GM18870 (cell line): ENCODE measurements at regions not wholly inside any gene's neighbourhood (a gene's known extent, or its start where the extent isn't known, plus 50 kb on each side); places are given as distances from the start of the nearest gene placed in this dataset.

Source experiments
- ATAC-seq: cut with Tn5 transposase; IDR thresholded peaks from one replicate; pipeline ENCODE4 v1.9.1; 2021; ENCODE audit warnings: moderate library complexity; ENCODE audit not compliant: unreplicated experiment

- no peak for ATAC-seq
Observed at GRCh38 chr20:21901470-21902275, 196.2 kb downstream of the PAX1 start.

- ATAC-seq = no peak
Observed at GRCh38 chr20:21900431-21900830, 195.0 kb downstream of the PAX1 start.

- no peak for ATAC-seq
Observed at GRCh38 chr20:21874921-21875320, 169.5 kb downstream of the PAX1 start.

DNA sequence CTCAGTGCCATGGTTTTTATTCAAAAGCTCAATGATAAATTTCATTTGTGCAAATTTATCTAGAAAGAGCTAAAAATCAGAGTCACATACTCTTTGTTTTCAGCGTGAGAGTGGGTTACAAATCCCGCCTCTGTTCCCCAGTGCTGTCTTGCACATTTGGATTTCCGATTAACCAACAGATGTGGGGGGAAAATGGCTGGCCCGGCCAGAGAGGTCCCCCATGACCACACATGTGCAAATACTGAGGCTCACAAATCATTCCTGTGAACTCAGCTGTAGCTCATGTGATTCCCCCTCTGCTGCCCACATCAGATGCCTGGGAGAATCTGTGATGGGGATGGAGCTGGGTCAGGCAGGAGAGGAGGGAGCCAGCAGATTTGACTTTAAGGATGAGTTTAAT is 168.7 kb downstream of the PAX1 start:
- ATAC-seq = no peak

DNA sequence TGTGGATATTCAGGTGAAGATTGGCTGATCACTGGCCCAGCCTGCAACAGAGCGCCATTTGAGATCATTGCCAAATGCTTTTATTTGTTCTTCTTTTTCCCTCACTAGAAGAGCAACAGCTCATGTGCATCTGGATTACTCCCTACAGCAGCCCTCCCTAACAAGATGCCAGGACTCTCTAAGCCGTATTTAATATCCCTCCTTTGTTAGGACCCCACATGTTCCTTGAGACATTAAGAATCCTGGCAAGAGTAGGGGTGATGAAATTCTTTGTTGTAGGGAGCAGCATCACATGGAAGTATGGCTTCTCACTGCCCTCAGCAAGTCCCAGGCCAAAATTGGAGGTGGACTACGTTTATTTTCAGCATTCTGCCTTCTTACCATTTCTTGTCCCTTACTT is 167.8 kb downstream of the PAX1 start:
- no peak for ATAC-seq

GRCh38 chr20:21867811-21868210 is 162.3 kb downstream of the PAX1 start:
- ATAC-seq = no peak

- ATAC-seq = no peak
Observed at GRCh38 chr20:21867353-21867752, 161.9 kb downstream of the PAX1 start.

GRCh38 chr20:21862956-21863355 is 157.5 kb downstream of the PAX1 start:
- ATAC-seq = no peak

DNA sequence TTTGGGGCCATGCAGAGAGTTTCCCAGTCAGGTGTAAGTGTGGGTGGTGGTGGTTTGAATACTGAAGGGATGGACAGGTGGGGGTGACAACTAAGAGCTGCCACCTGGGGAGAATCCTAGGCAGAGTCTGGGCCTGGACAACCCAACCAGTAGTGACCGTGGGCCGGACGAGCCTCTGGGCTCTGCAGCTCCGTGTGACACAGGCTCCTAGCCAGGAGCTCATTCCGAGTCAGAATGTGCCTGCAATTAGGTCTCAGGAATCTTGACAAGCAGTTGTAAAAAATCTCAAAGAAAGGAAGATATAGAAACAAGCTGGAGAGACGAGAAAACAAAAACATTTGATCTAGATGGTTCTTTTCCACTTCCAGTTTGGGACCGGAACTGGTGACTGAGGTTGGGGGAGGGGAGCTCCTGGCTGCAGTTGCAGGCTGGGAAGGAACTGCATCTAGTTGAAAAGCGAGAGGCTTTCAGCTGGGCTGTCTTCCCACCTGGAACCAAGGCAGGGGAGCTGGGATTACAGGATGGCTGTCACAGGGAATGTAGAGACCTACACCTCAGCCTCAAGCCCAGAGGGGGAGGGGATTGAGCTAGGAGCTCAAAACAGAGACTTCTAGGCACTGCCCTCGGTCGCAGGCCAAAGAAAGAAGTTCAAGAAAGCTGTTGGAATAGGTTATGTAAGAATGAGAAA is 156.9 kb downstream of the PAX1 start:
- no peak for ATAC-seq

- ATAC-seq = no peak
Observed at GRCh38 chr20:21840991-21841390, 135.5 kb downstream of the PAX1 start.

DNA sequence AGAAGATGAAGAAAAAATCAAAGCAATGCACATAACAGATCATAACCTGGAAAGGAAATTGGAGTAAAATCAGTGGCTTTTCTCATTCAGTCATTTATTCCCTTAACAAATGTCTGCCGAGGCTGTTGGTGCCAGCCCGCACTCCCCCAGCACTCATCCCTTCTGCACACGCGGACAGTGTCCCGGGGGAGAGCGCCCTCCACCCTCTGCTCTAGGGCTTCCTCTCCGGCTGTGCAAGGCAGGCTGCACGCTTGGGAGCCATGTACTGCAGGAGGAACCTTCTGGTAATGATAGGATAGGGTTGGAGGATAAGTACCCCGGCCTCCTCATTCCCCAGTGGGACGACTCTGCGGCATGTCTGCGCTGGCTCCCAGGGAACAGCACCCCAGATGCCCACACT is 134.5 kb downstream of the PAX1 start:
- ATAC-seq = no peak

- ATAC-seq = no peak
Observed at GRCh38 chr20:21836346-21836745, 130.9 kb downstream of the PAX1 start.

DNA sequence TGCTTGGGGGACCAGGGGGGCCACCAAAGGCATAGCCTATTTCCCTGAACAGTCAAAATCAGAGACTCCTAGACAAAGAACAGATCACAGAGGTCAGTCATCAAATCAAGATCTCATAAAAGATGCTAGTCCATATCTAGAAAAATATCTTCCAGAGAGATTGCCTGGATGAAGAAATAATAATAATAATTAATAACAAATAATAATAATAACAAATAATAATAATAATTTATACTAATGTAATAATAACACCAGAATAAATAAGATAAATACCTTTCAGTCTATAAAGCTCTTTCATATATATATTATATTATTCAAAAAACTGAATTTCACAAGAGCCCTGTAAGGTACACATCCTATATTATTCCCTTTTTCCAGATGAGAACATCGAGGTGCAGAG is 129.6 kb downstream of the PAX1 start:
- ATAC-seq = no peak

DNA sequence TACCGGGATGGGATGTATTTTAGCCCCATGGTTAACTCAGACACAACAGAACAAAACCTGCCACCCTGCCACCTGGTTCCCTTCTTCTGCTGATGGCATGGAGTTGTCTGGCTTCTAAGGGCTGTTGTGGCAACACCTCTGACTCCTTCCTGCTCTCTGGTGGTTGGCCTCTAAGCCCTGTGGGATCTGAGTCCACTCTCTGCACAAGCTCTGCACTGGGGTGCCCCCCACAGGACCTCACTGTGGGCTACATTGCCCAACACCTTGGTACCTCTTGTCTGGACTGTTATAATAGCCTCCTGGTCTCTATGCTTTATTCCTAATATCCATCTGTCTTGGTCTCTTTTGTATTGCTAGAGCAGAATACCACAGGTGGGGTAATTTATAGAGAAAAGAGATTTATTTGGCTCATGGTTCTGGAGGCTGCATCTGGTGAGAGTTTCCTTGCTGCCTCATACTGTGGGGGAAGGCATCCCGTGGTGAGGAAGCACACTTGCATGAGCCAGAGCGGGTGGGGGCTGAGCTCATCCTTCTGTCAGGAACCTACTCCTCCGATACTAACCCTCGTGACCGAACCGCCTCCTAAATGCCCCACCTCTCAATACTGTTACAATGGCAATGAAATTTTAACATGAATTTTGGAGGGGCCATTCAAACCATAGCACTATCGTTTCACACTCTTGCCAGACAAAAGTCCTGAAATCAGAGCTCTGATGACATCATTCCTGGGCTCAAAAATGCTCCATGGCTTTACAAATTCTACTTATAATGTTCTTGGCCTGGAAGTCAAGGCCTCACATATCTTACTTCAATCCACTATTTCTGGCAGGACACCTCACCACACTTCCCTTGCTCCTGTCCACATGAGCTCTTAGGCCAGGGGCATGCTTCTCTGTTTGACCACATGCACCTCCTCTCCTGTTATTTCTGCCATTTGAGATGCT is 127.2 kb downstream of the PAX1 start:
- no peak for ATAC-seq

- no peak for ATAC-seq
Observed at GRCh38 chr20:21826976-21827375, 121.5 kb downstream of the PAX1 start.

DNA sequence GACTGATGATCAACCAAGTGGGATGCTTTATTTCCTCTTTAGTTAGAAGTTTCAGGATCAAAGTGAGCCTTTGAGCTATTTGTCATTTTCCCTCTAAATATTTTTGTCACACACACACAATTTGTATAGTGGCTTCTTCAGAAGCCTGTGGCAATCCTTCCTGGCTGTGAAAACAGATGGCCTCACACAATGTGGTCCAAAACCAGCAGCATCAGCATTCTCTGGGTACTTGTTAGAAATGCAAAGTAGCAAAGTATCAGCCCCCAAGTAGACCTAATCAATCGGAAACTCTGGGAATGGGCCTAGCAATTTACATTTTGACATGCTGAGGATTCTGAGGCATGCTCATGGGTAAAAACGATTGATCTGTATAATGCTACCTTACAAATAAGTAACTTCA is 115.9 kb downstream of the PAX1 start:
- ATAC-seq = no peak

DNA sequence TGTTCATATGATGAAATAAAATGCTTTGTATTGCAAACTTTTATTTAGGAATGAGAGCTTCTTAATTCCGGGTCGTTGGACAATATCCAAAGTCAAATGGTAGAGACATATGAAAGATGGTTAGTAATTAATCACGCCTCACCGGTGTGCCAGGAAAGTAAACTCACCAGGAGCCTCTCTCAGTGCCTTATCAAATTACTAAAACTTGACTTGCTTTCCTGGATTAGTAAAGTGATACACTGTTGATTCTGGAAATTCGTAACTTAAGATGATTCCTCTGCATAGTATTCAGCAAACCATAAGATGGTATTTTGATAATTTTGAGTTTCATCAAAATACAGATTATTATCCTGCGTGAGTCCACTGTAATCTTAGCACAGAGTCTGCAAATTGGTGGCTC is 115.2 kb downstream of the PAX1 start:
- no peak for ATAC-seq

- ATAC-seq = no peak
Observed at GRCh38 chr20:21820045-21820444, 114.6 kb downstream of the PAX1 start.

- ATAC-seq = no peak
Observed at GRCh38 chr20:21812379-21812778, 106.9 kb downstream of the PAX1 start.

GRCh38 chr20:21809961-21810523 is 104.6 kb downstream of the PAX1 start:
- no peak for ATAC-seq
